Endothelial cell (in vitro differentiated cells): ENCODE measurements at regions not wholly inside any gene's neighbourhood (a gene's known extent, or its start where the extent isn't known, plus 50 kb on each side); places are given as distances from the start of the nearest gene placed in this dataset.

Experiments used
- DNase-seq: peaks from one replicate; pipeline ENCODE4 v3.0.0; 2021; ENCODE audit warnings: low spot score
- H3K27ac Mint-ChIP-seq: one replicate; pipeline ENCODE4 v1.8.0; 2021; ENCODE audit warnings: mixed read lengths, inconsistent platforms; ENCODE audit not compliant: unreplicated experiment
- H3K27me3 Mint-ChIP-seq: one replicate; pipeline ENCODE4 v1.8.0; 2021; ENCODE audit warnings: mild to moderate bottlenecking, moderate library complexity, mixed read lengths, inconsistent platforms; ENCODE audit not compliant: unreplicated experiment
- H3K36me3 Mint-ChIP-seq: one replicate; pipeline ENCODE4 v1.8.0; 2021; ENCODE audit warnings: mild to moderate bottlenecking, low read depth, mixed read lengths, inconsistent platforms; ENCODE audit not compliant: unreplicated experiment
- H3K4me1 Mint-ChIP-seq: one replicate; pipeline ENCODE4 v1.8.0; 2021; ENCODE audit warnings: mild to moderate bottlenecking, mixed read lengths, inconsistent platforms; ENCODE audit not compliant: unreplicated experiment
- H3K4me3 Mint-ChIP-seq: one replicate; pipeline ENCODE4 v1.8.0; 2021; ENCODE audit warnings: mild to moderate bottlenecking, mixed read lengths, inconsistent platforms; ENCODE audit not compliant: unreplicated experiment
- H3K9me3 Mint-ChIP-seq: one replicate; pipeline ENCODE4 v1.8.0; 2021; ENCODE audit warnings: mixed read lengths, inconsistent platforms; ENCODE audit not compliant: unreplicated experiment
- TF ChIP-seq, protein P1 (sequence below): fragments of 200-600 bp; sonication (generic); IDR thresholded peaks from one replicate; pipeline ENCODE4 v1.5.0; 2021; ENCODE audit warnings: antibody characterized with exemption; ENCODE audit not compliant: unreplicated experiment

DNA sequence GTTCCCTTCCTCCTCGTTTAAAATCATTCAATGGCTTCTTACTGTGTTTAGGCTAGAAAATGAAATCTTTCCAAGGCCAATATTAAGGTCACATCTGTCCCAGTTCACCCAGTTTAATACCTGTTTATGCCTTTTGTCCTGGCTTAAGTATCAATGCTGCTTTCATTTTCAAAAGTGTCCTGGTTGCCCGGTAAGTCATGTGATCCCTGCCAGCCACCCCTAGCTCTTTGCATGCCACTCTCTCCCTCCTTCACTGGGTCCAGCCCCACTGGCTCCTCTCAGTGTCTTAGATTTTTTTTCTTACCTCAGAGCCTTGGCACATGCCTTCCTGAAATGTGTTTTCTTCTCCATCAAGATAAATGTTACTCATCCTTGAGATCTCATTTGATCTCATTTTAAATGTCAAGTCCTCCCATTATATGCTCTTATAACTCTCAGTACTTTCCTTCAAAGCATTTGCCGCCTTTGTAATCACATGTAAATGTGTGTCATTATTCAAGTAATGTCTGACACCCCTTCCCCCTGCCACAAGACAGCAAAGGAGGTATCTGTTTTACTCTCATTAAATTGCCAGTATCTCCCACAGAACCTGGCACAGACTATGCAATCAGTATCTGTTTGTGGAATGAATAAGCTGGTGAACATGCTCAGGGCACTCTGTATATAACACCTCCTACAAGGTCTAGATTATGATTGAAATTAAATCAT lies 472.5 kb upstream of the RPS6KA3 start:
- Mint-ChIP-seq H3K36me3 (no peaks in the 10 kb centered on the region), H3K27me3 (no peaks in the 10 kb centered on the region), H3K9me3 (no peaks in the 10 kb centered on the region), H3K27ac (no peak overlapping the region), H3K4me1 (peaks cover 4% of the 10 kb centered on the region), H3K4me3 (no peak overlapping the region)
- DNase-seq: no peak
- TF ChIP-seq, protein P1, sequence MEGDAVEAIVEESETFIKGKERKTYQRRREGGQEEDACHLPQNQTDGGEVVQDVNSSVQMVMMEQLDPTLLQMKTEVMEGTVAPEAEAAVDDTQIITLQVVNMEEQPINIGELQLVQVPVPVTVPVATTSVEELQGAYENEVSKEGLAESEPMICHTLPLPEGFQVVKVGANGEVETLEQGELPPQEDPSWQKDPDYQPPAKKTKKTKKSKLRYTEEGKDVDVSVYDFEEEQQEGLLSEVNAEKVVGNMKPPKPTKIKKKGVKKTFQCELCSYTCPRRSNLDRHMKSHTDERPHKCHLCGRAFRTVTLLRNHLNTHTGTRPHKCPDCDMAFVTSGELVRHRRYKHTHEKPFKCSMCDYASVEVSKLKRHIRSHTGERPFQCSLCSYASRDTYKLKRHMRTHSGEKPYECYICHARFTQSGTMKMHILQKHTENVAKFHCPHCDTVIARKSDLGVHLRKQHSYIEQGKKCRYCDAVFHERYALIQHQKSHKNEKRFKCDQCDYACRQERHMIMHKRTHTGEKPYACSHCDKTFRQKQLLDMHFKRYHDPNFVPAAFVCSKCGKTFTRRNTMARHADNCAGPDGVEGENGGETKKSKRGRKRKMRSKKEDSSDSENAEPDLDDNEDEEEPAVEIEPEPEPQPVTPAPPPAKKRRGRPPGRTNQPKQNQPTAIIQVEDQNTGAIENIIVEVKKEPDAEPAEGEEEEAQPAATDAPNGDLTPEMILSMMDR: no peak

- Mint-ChIP-seq H3K4me3 (no peak overlapping the region), H3K4me1 (no peaks in the 10 kb centered on the region), H3K27ac (no peak overlapping the region), H3K27me3 (no peaks in the 10 kb centered on the region), H3K9me3 (no peaks in the 10 kb centered on the region), H3K36me3 (no peaks in the 10 kb centered on the region)
- no peak for DNase-seq
- TF ChIP-seq, protein P1: no peak
Measured at GRCh38 chrX:20729416-20729815, 462.7 kb upstream of the RPS6KA3 start.

DNA sequence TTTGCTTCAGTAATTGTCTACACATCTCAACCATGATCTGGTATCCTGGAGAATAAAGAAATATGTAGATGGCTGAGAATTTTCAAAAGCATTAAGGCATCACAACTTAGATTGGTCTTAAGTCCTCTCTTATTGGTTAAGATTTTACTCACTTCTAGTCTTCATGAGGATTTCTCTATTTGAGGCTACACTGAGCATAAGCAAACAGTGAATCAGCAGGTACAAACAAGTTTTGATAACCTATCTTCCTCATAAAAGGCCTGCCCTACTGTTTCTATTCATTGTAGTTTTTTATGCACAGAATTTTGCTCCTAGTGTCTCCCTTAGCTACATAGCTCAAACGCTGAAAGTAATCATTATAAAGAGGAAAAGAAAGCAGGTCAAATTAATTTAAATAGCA lies 460.7 kb upstream of the RPS6KA3 start:
- Mint-ChIP-seq H3K27ac (no peak overlapping the region), H3K4me1 (no peaks in the 10 kb centered on the region), H3K27me3 (no peaks in the 10 kb centered on the region), H3K9me3 (no peaks in the 10 kb centered on the region), H3K36me3 (no peaks in the 10 kb centered on the region), H3K4me3 (no peak overlapping the region)
- TF ChIP-seq, protein P1: no peak
- no peak for DNase-seq

DNA sequence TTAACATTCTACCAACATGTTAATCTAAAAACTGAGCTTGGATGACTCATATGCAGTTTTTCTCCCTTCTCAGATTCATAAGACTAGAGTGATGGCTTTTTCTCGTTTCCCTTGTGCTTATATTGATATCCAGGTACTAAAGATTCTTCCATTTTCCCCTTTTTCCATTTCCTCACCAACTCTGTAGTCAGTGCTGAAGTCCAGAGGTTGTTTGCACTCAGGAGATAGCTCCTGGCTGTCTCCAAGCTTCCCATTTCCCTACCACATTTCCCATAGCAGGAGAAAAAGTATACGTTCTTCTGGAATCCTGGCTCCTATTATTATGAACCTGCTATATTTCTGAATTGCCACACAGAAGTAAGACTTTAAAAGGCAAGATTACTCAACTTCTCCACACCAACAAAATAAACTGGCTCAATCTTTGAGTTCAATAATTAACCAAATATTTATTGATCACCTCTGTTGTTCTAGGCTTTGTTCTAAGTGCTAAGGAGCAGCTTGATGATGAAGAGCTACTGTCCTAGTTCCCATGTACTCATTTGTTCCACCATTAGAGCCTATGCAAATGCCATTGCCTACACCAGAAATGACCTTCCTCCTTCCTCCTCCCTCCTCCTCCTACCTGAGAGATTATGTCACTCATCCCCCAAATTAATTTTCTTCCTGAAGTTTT lies 454.4 kb upstream of the RPS6KA3 start:
- Mint-ChIP-seq H3K27me3 (no peaks in the 10 kb centered on the region), H3K4me3 (no peak overlapping the region), H3K9me3 (no peaks in the 10 kb centered on the region), H3K36me3 (no peaks in the 10 kb centered on the region), H3K27ac (no peak overlapping the region), H3K4me1 (peaks cover 7% of the 10 kb centered on the region)
- TF ChIP-seq, protein P1: no peak
- DNase-seq: no peak
